ENCODE measurements at regions not wholly inside any gene's neighbourhood (a gene's known extent, or its start where the extent isn't known, plus 50 kb on each side); places are given as distances from the start of the nearest gene placed in this dataset.
"Not testable (repeated sequence)": the region's sequence is repeated elsewhere in the genome, so short reads cannot be mapped to it uniquely, and the experiment has no call there.

DNA sequence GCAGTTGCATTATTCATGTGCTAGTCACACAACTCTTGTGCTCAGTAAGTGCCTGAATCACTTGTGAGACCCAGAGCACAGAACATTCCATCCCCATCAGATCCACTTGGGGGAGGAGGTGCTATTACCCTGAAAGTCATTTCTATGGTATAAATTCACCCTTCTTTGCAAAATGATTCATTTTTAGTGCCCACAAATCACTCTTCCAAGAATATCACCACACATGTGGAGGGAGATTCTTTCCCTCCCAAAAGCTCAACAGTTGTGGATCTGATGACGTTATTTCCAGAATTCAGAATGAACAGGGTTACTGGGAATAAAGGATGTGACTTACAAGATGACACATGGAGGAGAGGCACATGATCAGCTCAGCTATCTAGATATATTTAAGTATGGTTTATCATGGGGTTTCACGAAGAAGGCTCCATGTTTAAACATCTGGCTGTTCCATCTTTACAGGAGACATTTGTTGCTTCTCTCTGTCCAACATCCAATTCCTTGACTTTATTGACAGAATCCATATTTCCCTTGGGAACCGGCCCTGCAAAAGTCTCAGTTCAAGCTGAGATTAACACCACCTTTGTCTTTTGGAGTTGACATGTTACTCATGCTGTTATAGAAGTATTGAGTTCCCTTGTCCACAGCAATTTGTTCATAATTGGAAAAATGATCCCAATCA, 214.2 kb upstream of the PROK2 start:
- DNase-seq (ENCODE audit: low spot score), result no peak

DNA sequence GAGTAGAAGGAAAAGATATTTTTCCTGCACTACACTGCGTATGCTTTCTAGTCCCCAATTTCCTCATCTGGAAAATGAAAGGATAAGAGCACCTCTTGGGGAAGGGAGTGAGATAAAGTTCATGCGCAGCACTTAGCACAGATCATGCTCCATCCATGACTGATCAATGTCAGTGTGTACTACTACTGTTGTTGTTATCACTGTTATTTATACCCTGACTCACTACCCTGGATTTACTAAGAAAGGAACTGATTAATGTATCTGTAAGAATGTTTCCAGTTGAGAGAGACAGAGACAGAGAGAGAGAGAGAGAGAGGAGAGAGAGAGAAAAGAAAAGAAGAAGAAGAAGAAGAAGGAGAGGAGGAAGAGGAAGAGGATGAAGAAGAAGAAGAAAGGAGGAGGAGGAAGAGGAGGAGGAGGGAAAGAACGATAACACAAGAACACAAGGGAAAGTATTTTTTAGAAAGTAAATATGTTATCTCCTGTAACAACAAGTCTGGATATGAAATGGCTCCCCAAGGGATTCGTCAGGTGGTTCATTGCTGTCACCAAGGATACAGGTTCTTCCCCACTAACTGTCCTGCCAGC, 212.2 kb upstream of the PROK2 start:
- no peak for DNase-seq (ENCODE audit: low spot score)

DNA sequence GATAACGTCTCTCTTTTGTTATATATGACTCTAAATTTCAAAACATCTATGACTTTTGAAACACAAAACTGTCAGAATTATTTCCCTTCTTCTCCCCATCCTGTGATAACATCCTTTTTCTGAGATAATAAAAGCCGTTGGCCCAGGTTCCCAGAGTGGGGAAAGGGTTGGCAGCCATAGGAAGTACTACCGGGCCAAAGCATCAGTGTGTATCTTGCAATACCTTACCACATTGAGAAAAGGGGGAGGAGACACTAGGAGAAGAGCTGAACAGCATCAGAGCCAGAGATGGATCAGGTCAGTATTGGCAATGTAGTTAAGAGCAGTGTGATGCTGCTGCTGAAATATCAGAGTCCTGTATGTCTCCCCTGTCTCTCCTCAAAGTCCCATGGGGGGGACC, 210.0 kb upstream of the PROK2 start:
- no peak for DNase-seq (ENCODE audit: low spot score)

DNA sequence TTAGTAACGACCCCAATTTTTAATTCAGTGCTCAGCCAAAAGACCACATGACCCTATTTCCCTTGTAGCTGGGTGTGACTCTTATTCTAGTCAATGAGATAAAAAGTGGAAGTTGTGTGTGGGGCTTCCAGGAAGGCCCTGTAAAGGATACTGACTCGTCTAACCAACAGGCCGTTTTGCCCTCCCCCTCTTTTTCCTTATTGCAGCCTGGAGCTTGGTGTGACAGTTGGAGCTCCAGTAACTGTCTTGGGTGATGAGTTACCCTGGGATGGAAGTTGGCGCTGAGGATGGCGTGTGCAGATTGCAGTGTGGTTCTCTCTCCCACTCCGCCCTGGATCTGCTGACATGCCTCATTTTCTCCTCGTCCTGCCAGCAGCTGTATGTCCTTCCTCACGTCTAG, 209.3 kb upstream of the PROK2 start:
- DNase-seq (ENCODE audit: low spot score), result no peak

DNA sequence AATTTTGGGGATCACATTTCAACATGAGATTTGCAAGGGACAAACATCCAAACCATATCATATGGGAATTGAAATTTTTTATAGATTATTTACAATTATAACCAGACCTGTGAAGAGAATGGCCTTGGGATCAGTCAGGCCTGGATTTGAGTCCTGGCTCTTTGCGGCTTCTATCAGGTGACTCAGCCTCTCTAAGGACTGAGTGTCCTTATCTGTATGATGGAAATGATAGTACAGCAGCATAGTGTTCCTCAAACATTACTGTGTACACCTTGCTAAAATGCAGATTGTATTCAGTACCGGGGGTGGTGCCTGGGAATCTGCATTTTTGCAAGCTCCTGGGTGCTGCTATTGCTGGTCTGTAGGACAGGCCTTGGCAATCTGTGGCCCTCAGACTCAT, 206.7 kb upstream of the PROK2 start:
- no peak for DNase-seq (ENCODE audit: low spot score)

DNA sequence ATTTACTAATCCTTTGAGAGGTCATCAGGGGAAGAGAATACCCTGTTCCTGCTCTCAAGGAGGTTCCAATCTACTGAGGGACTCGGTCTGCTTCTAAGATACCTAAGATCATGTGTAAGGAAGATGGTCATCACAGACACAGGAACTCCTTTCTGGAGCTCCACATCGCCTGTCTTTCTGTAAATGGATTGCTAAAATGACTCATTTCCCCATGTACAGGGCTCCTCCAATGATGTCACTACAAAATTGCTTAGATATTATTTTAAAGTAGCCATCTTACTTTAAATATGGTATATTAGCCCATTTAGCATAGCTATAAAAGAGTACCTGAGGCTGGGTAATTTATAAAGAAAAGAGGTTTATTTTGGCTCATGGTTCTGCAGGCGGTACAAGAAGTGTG, 206.1 kb upstream of the PROK2 start:
- DNase-seq (ENCODE audit: low spot score), result no peak

DNA sequence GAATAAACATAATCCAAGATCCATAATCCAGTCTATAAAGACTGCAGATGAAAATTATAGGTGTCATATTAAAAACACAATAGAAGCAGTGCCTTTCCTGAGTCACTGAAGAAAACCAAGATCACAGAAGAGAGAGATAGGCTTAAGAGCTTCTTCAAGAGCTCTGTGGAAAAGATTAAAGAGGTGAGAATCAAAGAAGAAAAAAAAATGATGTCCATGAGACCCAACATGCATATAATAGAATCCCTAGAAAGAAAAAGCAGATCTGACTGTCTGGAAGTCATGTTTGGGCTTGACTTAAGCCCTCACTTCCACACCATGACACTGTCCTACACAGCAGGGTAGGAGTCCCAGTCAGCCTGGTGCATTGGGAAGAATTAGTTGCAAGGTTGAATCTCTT, 205.6 kb upstream of the PROK2 start:
- DNase-seq (ENCODE audit: low spot score), result no peak

DNA sequence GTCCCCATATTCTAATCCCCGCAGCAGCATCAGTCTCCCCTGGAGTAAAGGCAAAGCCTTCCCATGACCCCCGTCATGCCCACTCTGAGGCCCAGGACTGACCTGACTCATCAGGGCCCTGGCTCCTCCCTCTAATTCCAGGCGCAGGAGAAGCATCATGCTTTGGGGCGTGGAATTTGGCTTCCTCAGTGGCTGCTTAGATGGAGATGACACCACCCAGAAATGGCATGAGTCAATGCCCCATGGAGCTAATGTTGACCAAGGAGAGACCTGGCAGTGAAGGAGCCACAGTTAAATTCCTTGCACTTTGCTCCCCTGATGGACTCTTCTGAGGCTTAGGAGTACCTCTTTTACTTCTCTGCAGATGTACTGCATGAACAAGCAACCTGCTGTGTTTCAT, 204.2 kb upstream of the PROK2 start:
- no peak for DNase-seq (ENCODE audit: low spot score)

DNA sequence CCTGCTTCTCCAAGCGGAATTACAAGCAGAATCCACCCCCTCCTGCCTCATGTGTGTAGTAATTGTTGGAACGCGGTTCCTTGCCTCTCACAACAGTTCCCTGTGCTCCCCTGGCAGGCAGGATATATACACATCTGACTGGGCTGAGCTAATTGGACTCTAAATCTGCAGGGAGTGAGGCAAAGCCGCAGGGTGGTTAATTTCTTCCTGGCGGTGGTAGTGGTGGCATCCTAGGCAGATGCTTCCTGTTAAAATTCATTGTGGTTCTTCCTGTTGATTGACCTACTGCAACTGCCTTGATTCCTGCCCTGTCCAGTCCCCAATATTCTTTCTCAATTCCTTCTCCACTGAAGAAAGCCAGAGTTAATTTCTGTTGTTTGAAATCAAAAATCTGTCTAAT, 202.9 kb upstream of the PROK2 start:
- no peak for DNase-seq (ENCODE audit: low spot score)

DNA sequence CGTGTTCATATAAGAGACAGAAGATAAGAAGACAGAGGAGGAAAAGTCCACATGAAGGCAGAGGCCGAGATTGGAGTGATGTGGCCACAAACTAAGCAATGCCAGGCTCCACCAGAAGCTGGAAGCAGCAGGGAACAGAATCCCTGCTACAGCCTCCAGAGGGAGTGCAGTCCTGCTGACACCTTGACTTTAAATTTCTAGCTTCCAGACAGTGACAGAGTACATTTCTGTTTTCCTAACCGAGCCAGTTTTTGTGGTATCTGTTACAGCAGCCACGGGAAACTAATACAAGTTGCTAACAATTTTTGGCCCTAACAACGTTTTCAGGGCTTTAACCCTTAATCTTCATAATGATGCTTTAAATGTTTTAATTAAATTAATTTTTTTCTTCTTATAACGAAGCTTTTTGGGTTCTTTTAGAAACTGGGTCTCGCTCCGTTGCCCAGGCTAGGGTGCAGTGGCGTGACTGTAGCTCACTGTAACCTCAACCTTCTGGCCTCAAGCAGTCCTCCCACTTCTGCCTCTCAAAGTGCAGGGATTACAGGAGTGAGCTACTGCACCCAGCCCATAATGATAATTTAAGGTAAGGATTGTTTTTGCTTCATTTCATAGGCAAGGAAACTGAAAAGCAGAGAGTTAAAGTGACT, 202.3 kb upstream of the PROK2 start:
- DNase-seq (ENCODE audit: low spot score), result no peak

DNA sequence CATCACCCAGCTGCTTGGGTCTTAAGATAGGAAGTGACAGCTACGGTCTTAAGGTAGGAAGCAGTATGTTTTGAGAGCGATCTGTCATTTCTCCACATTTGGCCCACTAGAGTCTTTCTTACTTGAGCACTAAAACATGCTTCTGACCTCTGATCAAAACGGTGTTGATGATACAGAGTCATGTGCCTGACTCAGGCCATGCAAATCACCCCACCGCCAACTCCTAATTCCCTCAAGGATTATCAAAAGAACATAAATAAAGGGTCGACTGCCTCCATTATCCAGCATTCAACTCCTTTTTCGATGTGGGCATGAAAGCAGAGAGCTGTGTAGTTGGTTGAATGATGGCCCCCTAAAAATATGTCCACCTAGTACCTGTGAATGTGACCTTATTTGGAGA, 201.7 kb upstream of the PROK2 start:
- DNase-seq (ENCODE audit: low spot score), result no peak

DNA sequence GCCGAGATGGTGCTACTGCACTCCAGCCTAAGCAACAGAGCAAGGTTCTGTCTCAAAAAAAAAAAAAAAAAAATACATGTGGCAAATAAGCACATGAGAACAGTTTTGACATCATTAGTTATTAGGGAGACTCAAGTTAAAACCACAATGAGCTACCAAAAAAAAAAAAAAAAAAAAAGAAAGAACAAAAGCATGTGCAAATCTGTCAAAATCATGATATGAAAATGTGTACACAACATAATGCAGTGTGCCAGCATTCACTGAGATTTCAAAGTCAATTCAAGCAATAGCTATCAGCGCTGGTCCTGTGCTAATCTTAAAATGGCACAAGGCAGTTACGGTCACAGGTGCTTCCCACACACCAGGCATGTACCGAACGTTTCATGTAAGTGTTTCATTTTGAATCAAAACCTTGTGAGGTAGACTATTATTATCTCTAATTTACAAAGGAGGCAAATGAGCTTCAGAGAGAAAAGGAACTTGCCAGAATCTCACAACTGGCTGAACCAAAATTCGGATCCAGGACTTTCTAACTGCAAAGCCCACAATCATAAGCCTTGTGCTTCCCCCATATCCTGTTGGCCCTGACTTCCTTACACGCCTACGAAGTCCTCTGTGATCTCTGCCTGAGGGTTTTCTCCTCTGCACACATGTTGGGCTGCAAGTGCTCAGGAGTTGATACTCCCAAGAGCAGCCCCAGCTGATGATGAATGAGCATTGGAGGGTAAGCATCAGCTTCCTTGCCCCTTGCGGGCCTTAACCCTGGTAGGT, 200.1 kb upstream of the PROK2 start:
- DNase-seq (ENCODE audit: low spot score), result no peak

DNA sequence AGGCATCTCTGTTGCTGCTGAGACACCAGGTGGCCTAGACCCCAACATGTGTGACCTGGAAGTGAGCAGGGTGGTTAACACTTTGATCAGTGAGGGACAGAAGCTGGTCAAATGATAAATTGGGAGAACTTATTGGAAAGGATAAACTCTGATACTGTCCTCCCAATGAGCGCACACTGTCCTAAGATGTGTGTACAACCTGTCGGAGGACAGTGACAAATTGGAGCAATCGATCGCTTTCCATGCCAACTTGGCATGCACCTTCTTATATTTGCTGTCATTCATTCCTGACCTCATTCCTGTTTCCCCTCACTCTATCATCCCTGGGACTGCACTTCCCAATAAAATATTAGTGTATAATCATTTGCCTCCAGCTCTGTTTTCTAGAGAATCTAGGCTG, 198.7 kb upstream of the PROK2 start:
- DNase-seq (ENCODE audit: low spot score), result no peak

DNA sequence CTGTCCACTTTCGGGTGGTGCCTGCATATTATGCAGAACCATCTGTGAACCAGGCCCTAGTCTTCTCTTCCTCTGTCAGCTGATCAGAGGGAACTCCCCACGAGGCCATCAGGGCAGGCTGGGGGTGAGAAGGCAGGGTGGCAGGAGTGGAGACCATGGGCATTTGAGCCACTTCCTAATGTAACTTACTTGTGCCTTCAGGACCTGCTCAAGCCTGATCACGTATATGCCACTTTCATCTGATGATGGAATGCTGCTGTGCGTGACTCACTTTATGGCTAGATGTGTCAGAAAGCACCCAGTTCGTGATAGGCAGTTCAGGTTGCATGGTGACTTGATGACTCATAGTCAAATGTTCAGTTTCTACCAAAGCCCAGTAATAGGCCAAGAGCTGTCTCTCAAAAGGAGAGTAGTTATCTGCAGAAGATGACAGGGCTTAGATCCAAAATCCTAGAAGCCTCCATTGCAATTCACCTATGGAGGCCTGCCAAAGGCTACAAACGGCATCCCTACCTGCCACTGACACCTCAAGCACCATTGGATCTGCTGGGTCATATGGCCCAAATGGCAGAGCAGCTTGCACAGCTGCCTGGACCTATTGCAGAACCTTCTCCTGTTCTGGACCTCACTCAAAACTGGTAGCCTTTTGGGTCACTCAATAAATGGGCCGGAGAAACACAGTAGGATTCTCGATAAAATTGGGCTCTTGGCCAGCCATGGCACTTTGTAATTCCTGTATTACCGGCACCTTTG, 197.7 kb upstream of the PROK2 start:
- DNase-seq (ENCODE audit: low spot score), result not testable (repeated sequence)

DNA sequence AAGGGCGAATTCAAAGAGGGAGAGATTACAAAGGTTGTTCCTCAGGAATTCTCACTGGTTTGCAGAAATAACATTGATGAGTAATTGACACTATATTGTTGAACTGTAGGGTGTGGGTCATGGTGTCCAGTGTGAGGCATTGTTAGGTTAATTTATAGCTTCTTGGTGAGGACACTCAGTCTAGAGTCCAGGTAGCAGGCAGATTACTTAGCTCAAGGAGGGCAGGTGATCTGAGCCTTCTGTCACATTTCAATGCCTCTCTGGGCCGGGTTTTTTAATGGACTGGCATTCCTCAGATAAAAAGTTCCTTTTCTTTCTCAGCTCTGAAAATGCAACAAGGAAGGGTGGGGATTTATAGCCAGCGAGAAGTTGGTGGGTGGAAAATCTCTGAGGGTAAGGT, 194.2 kb upstream of the PROK2 start:
- DNase-seq (ENCODE audit: low spot score), result no peak

DNA sequence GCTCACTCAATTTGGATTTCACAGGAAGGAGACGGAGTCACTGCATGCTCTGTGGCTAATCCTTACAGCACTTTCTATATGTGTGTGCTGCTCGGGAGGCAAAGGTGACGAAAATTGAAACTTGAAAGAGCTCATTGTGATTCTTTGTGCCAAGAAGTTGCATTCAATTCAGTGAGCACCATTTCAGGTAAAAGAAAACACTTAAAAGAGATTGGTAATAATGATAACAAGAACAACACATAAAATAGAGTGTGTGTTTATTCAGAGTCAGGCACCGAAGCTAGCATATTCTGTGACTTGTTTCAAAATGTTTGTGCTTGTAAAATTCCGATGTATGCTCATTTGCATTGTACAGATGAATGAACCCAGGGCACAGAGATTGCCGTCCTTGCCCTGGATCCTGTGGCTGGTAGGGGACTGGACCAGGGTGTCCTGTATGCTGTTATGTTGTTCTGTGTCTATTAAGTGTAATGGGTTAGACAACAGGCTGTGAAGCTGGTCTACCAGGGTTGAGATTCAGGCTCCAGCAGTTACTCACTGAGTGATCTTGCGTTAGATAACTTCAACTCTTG, 193.3 kb upstream of the PROK2 start:
- DNase-seq (ENCODE audit: low spot score), result no peak

DNA sequence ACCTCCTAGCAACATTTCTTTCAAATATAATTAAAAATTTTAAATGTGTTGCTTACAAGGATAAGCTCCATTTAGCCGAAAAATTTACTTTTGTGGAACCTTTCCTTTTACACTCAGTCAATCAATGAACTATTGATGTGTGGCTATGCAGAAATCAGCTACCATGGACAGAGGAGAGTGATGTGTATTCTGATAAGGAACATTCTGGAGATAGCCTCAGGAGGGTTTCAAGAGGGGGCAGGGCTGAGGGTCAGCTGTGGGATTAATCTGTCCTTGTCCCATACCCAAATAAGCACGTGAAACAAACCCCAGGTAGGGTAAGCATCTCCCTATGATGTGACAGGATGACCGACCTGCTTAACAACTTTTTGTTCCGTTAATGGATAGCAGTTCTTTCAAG, 192.6 kb upstream of the PROK2 start:
- no peak for DNase-seq (ENCODE audit: low spot score)

DNA sequence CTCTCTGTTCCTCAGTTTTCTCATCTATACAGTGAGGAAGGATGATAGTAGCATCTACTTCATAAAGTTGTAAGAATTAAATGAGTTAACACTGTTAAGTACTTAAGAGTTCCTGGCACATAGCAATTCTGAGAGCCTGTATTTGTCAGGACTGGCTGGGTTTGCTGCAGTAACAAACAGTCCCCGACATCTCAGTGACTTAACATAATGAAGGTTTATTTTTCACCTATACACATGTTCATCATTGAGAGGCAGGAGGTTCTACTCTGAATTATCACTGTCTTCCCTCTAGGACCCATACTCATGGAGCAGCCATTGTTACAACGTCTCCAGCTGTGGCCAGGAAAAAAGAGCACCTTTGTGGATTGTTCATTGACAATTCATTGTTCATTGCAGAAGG, 190.6 kb upstream of the PROK2 start:
- no peak for DNase-seq (ENCODE audit: low spot score)

DNA sequence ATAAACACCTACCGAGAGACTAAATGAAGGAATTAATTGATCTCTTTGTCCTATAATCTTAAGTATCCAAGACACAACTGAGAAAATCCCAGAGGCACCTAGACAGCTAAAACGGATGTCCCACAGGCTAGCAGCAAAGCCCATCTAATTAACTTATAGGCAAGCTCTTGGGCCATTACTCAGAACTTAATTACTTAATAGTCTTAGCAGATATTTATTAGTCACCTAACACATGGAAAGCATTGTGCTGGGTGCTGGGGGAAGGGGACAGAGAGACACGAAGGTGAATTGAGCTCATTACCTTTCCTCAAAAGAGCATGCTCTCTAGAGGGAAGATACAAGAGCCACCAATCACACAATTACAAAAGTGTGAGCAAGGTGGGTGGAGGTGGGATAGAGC, 189.8 kb upstream of the PROK2 start:
- DNase-seq (ENCODE audit: low spot score), result no peak

DNA sequence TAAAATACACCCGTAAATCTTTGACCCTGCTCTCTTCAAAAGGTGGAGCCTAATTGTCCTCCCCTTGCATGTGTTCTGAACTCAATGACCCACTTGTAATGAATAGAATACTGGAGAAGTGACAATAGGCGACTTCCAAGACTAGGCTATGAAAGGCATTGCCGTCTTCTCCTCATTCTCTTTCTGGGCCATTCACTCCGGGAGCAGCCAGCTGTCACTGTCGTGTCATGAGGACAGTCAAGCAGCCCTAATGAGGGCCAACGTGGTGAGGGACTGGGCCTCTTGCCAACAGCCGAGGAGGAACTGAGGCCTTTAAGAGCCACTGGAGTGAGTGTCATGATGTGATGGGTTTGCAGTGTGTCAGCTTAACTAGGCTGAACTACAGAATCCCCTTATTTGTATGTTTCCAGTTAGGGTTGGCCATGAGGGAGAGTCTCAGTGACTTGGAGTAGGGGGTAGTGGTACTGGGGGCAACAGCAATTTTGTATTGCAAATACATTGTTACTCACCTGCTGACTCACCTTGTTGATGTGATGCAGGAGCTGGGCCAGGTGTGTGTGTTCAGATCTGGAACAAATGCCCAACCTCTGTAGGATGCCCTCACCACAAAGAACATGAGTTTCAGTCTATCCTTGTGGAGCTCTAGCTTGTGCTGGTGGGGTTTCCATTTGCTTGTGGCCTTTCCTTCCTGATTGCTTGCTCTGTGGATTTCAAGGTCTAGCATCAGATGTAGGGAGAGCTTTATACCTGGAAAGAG, 188.5 kb upstream of the PROK2 start:
- peak; percentile 78 for DNase-seq (ENCODE audit: low spot score)

DNA sequence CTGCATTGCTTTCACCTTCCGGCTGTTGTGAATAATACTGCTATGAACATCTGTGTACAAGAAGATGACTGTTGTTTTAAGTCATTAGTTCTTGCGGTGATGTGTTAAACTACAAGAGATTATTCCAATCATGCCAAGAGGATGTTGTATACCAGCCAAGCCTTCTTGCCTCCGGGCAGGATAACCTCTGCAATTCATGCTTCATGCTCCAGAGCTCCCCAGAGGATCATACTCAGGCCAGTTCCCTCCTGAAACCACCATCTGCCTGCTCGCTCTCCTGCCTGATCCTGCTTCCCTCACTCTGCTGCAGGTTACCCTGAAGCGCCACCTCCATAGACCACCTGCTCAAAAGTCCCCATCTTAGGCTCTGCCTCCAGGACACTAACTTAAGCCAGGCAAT, 187.1 kb upstream of the PROK2 start:
- DNase-seq (ENCODE audit: low spot score), result no peak

Data from pons (tissue), 1 donor.